Urothelium cell line (cell line): ENCODE measurements at regions not wholly inside any gene's neighbourhood (a gene's known extent, or its start where the extent isn't known, plus 50 kb on each side); places are given as distances from the start of the nearest gene placed in this dataset.

Experiments used
- DNase-seq: peaks from one replicate; pipeline ENCODE4 v3.0.0; 2011; ENCODE audit warnings: low spot score, mixed read lengths
- FAIRE-seq: peaks from 2 replicates; lab custom pipeline; 2011; peaks lifted over from hg19 to GRCh38; lab: Jason Lieb, UNC

GRCh38 chrX:146127617-146128016 lies 310.0 kb downstream of the SLITRK2 start:
- no peak for FAIRE-seq

DNA sequence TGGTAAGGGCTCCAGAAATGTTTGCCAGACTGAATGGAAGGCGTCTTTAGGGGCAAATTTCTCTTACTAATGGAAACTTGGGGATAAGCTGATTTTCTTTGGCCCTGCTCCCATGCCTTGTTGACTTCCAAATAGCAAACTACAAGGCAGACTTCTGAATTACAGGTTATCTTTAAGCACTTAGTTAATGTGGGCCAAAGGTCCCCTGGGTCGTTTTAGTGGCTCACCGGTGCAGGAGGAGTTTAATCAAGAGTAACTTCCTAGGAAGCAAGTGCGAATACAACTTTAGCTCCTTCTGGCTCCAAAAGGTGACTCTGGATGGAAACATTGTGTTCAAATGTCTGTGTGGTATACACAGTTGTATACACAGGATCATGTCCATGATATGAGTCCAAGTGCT lies 323.6 kb downstream of the SLITRK2 start:
- DNase-seq (no peak), FAIRE-seq (no peak)

More at GRCh38 chrX:146127617-146128016, 310.0 kb downstream of the SLITRK2 start:
- DNase-seq: no peak

DNA sequence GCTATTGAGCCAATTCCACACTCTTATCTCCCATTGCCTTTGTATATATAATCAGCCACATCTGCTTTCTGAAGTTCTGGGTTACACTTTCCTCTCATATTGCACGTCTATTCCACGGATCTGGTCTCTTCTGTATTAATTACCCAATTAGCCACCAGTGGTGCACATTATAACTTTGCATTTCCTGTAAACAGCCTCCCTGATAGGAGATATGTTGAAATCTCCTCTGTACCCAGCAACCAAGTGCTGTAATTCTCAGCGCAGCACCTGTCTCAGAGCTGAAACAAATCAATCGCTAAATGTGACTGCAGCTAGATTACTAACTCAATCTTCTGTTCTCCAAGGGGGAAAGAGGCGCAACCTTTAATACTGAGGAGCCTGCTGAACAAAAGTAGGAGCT lies 326.4 kb downstream of the SLITRK2 start:
- DNase-seq (no peak), FAIRE-seq (no peak)

- FAIRE-seq: no peak
- no peak for DNase-seq
These were observed 336.6 kb downstream of the SLITRK2 start for GRCh38 chrX:146154191-146154590.

GRCh38 chrX:146160443-146161203 lies 343.0 kb downstream of the SLITRK2 start:
- FAIRE-seq (no peak), DNase-seq (no peak)

GRCh38 chrX:146173742-146174141 lies 356.1 kb downstream of the SLITRK2 start:
- FAIRE-seq: no peak

DNA sequence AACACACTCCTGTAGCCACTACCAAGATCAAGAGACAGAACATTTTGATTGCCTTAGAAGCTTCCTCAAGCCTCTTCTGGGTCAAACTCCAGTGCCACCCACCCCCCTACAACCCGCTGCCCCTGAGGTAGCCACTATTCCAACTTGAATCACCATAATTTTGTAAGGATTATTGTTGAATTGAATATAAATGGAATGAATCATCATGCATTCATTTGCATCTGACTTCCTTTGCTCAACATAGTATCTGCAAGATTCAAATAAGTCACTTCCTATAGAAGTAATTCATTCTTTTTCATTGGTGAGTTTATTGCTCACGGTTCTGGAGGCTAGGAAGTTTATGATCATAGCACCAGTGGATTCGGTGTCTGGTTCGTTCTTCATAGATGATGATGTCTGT lies 364.2 kb downstream of the SLITRK2 start:
- DNase-seq (no peak), FAIRE-seq (no peak)

More at GRCh38 chrX:146173742-146174141, 356.1 kb downstream of the SLITRK2 start:
- no peak for DNase-seq

DNA sequence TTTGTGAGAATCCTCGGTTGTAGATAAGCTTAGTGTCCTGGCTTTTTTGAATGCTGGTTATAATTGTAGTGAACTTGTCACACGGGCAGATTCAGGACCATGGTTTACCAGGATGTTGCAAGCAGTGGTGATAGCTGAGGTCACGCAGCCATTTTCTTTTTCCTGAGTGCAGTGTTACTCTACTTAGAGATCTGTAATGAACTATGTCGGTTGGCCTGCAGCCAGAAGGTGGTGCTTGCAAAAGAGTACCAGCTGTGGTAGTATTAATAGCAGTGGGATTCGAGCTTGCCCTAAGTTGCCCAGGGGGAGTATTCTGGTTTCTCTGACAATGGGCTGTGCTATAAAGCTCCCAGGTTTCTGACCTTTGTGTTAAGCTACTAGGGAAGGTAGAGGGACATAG lies 368.9 kb downstream of the SLITRK2 start:
- FAIRE-seq (no peak), DNase-seq (no peak)

- DNase-seq (no peak), FAIRE-seq (no peak)
These were observed 371.7 kb downstream of the SLITRK2 start for GRCh38 chrX:146189371-146189770.

DNA sequence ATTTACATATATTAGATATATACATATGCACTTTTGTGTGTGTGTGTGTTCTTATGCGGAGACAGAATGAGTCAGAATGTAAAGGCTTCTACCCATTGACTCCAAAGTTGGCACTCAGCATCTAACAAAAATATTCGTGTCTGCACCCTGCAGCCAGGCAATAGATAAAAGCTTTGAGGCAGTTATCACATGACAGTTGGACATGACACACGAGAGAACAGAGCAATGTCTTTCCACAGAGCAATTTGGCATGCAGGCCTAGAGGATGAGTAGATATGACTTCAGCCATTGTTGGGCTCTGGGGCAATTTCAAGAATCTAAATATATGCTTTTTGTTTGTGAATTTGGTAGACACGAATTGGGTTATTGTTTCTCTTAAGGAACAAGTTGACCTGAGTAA lies 391.2 kb downstream of the SLITRK2 start:
- DNase-seq (no peak), FAIRE-seq (no peak)

- no peak for FAIRE-seq
- no peak for DNase-seq
These were observed 406.8 kb downstream of the SLITRK2 start for GRCh38 chrX:146224442-146224841.

DNA sequence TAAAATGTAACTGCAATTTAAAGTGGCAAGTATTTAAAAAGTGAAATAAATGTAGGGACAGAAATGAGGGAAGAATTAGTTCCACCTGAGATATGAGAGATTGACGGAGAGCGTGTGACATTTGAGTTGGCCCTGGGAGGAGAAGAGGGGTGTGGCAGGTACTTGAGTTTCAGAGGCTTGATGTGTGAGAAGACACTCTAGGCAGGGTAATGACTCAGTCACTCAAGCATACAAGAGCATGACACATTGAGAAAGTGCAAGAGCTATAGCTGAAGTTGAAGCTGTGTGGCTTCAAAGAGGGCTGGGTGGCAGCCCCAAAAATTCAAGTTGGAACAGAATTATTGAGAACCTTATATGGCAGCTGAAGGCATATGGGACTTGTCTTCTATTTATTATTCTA lies 420.5 kb downstream of the SLITRK2 start:
- no peak for FAIRE-seq
- DNase-seq: no peak

- FAIRE-seq: no peak
- DNase-seq: no peak
These were observed 424.3 kb downstream of the SLITRK2 start for GRCh38 chrX:146241902-146242301.

DNA sequence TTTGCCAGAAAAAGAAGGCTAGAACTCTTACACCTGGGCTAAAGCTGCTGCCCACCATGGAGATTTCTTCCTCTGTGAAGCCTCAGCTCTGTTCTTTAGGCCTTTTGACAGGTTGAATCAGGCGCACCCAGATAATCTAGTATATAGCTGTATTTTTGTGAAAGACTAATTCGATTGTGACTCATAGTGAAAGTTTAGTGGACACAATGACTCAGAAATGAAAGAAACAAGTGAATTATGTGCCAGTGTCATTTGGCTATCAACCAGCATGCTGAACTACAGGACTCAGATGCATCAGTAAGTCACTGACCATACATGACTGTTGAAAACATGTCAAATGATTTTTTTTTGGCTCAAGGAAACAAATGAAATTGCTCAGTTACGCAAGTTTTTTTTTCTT lies 425.4 kb downstream of the SLITRK2 start:
- FAIRE-seq (no peak), DNase-seq (no peak)

DNA sequence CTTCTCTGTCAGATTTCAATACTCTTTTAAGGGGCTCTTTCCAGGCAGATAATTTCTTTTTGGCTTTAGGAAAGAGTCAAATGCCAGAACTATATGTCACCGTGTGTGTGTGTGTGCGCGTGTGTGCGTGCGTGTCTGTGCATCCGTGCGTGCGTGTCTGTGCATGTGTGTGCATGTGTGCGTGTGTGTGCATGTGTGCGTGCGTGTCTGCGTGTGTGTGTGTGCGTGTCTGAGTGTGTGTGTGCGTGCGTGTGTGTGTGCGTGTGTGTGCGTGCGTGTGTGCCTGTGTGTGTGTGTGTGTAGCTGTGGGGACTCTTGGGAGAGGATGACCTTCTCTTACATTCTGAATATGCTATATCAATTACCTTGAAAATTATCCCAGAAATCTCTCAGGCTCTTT lies 441.6 kb downstream of the SLITRK2 start:
- FAIRE-seq (no peak), DNase-seq (no peak)

- no peak for FAIRE-seq
These were observed 447.2 kb downstream of the SLITRK2 start for GRCh38 chrX:146264763-146265375.

DNA sequence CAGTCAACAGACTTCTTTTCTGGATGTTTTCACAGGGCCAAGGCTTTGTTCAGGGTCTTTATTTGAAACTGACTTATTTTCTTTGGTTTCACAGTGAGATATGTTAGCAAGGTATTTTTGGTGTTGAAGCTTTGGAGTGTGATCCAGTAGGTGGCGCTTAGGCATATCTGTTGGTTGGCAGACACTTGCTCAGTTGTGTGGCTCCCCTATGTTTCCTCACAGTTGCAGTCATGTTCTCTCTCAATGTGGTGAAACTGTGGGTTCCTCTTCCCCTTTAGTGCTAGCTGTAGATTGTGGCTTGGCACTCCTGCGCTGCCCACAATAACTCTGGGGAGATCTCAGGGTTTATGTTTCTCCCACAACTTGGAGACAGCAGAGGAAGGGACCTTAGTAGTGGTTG lies 460.8 kb downstream of the SLITRK2 start:
- FAIRE-seq: no peak
- DNase-seq: no peak

More at GRCh38 chrX:146264763-146265375, 447.2 kb downstream of the SLITRK2 start:
- DNase-seq: no peak
